HCT116 (cell line): ENCODE measurements at regions not wholly inside any gene's neighbourhood (a gene's known extent, or its start where the extent isn't known, plus 50 kb on each side); places are given as distances from the start of the nearest gene placed in this dataset.

Source experiments
- ATAC-seq: fragments of 200-7000 bp; cut with Tn5 transposase; 2 replicates; pipeline ENCODE4 v1.9.1; 2020; ENCODE audit warnings: mild to moderate bottlenecking, moderate library complexity
- BruUV-seq: library from RNA; stranded (reverse); fragments of 400-500 nt; replicated peaks from 2 replicates; lab custom pipeline; 2021; lab: Mats Ljungman, UMichigan
- CTCF ChIA-PET: fragments of 300-600 bp; sonication (Branson Sonifier 250); formaldehyde crosslinking; loops from one replicate; lab custom pipeline; 2021; ENCODE audit warnings: antibody characterized with exemption; lab: Charles Lee
- POLR2A ChIA-PET: fragments of 300-600, 350-600 bp; sonication (Branson Sonifier 250); formaldehyde crosslinking; loops from one replicate; lab custom pipeline; 2021; ENCODE audit warnings: antibody characterized with exemption; lab: Charles Lee
- RAD21 ChIA-PET, 2 experiments: fragments of 300-600 bp; sonication (Branson Sonifier 250); formaldehyde crosslinking; loops; one replicate each; lab custom pipeline; 2023; ENCODE audit warnings: low total read pairs in 2 of 2; ENCODE audit not compliant: uncharacterized antibody in 2 of 2, unreplicated experiment in 2 of 2, low non-redundant PET in 1 of 2; lab: Charles Lee
- DNase-seq: peaks from one replicate; pipeline ENCODE4 v3.0.0-alpha.2; 2010; ENCODE audit warnings: low read depth, low spot score
- H2AFZ ChIP-seq: fragments of 200-600 bp; shearing (Covaris generic), sonication (generic); 2 replicates; pipeline ENCODE4 v1.6.1; 2017; ENCODE audit warnings: low read depth, mixed run types, mixed read lengths, antibody characterized with exemption, low read length; ENCODE audit not compliant: poor library complexity, severe bottlenecking
- H3K27ac ChIP-seq: 2 replicates; pipeline ENCODE4 v1.5.1; 2012; ENCODE audit warnings: low read depth, low read length
- H3K27me3 ChIP-seq: fragments of 200-600 bp; sonication (generic); 2 replicates; pipeline ENCODE4 v1.6.1; 2016; ENCODE audit warnings: mixed run types, low read length, mixed read lengths; ENCODE audit not compliant: insufficient read depth
- H3K36me3 ChIP-seq, 2 experiments: fragments of 200-500 bp in 1 of 2; fragments of 200-600 bp in 1 of 2; sonication (Bioruptor generic) in 1 of 2; sonication (generic) in 1 of 2; 2 replicates each; pipeline versions ENCODE4 v1.5.1 to v1.6.1; 2014 to 2016; ENCODE audit warnings: low read length in 2 of 2, inconsistent platforms in 1 of 2, mixed read lengths in 1 of 2, mixed run types in 1 of 2; ENCODE audit not compliant: insufficient read depth in 2 of 2, control insufficient read depth in 1 of 2
- H3K4me1 ChIP-seq, 2 experiments: fragments of 200-600 bp in 1 of 2; sonication (generic) in 1 of 2; 2 replicates each; pipeline versions ENCODE4 v1.5.1 to v1.6.1; 2012 to 2017; ENCODE audit warnings: low read length in 2 of 2, inconsistent platforms in 1 of 2, mild to moderate bottlenecking in 1 of 2, mixed read lengths in 1 of 2, mixed run types in 1 of 2, moderate library complexity in 1 of 2; ENCODE audit not compliant: insufficient read depth in 2 of 2, control insufficient read depth in 1 of 2
- H3K4me2 ChIP-seq: fragments of 200-600 bp; sonication (generic); 2 replicates; pipeline ENCODE4 v1.6.1; 2017; ENCODE audit warnings: mixed run types, low read length, mixed read lengths
- H3K4me3 ChIP-seq, 2 experiments: fragments of 200-600 bp in 1 of 2; sonication (generic) in 1 of 2; replicated peaks in 1 of 2; 2 replicates each; pipeline ENCODE4 v1.5.1; 2011 to 2016; ENCODE audit warnings: low read length in 2 of 2, control low read depth in 1 of 2, low read depth in 1 of 2, mild to moderate bottlenecking in 1 of 2, mixed read lengths in 1 of 2, mixed run types in 1 of 2
- H3K79me2 ChIP-seq: fragments of 200-600 bp; sonication (generic); 2 replicates; pipeline ENCODE4 v1.6.1; 2017; ENCODE audit warnings: mild to moderate bottlenecking, mixed run types, low read length, moderate library complexity, mixed read lengths; ENCODE audit not compliant: insufficient read depth
- H3K9ac ChIP-seq: fragments of 200-600 bp; sonication (generic); 2 replicates; pipeline ENCODE4 v1.6.1; 2016; ENCODE audit warnings: low read length, mixed read lengths
- H3K9me2 ChIP-seq: fragments of 200-600 bp; sonication (generic), shearing (Covaris generic); 2 replicates; pipeline ENCODE4 v1.6.1; 2017; ENCODE audit warnings: mixed run types, mild to moderate bottlenecking, moderate library complexity; ENCODE audit not compliant: insufficient read depth
- H3K9me3 ChIP-seq, 2 experiments: fragments of 200-500 bp in 1 of 2; fragments of 200-600 bp in 1 of 2; sonication (Bioruptor generic) in 1 of 2; sonication (generic) in 1 of 2; 2 replicates each; pipeline ENCODE4 v1.6.1; 2014 to 2017; ENCODE audit warnings: low read length in 2 of 2, mixed read lengths in 2 of 2, inconsistent platforms in 1 of 2, low read depth in 1 of 2, mild to moderate bottlenecking in 1 of 2, mixed run types in 1 of 2, moderate library complexity in 1 of 2; ENCODE audit not compliant: control insufficient read depth in 1 of 2, insufficient read depth in 1 of 2
- H4K20me1 ChIP-seq: fragments of 200-600 bp; sonication (generic), shearing (Covaris generic); 2 replicates; pipeline ENCODE4 v1.6.1; 2017; ENCODE audit warnings: mixed run types, mild to moderate bottlenecking, moderate library complexity; ENCODE audit not compliant: insufficient read depth
- CBX3 ChIP-seq: IDR thresholded peaks from 2 replicates; pipeline ENCODE4 v1.6.1; 2012; ENCODE audit warnings: low read depth
- EGR1 ChIP-seq: IDR thresholded peaks from 2 replicates; pipeline ENCODE4 v1.6.1; 2012; ENCODE audit warnings: low read depth
- EZH2 ChIP-seq: fragments of 200-600 bp; sonication (generic); IDR thresholded peaks from 2 replicates; pipeline ENCODE4 v1.6.1; 2017; ENCODE audit warnings: antibody characterized with exemption, mixed run types
- EZH2phosphoT487 ChIP-seq: fragments of 200-600 bp; IDR thresholded peaks from 2 replicates; pipeline ENCODE4 v1.6.1; 2018; ENCODE audit warnings: antibody characterized with exemption, borderline replicate concordance
- POLR2A ChIP-seq: IDR thresholded peaks from 2 replicates; pipeline ENCODE4 v1.7.0; 2011; ENCODE audit warnings: borderline replicate concordance; ENCODE audit not compliant: insufficient read depth, insufficient read length; ENCODE audit errors: extremely low read depth
- POLR2AphosphoS5 ChIP-seq: IDR thresholded peaks from 2 replicates; pipeline ENCODE4 v1.6.1; 2011; ENCODE audit warnings: mild to moderate bottlenecking, low read depth, low read length, moderate library complexity
- RAD21 ChIP-seq: IDR thresholded peaks from 2 replicates; pipeline ENCODE4 v1.6.1; 2012; ENCODE audit warnings: low read depth, mild to moderate bottlenecking
- SP1 ChIP-seq: IDR thresholded peaks from 2 replicates; pipeline ENCODE4 v1.6.1; 2012; ENCODE audit warnings: low read depth
- SRF ChIP-seq: IDR thresholded peaks from 2 replicates; pipeline ENCODE4 v1.6.1; 2012; ENCODE audit warnings: low read depth
- TCF7L2 ChIP-seq: IDR thresholded peaks from 2 replicates; pipeline ENCODE4 v1.7.0; 2011; ENCODE audit warnings: borderline replicate concordance, inconsistent platforms; ENCODE audit not compliant: insufficient read depth, insufficient read length; ENCODE audit errors: extremely low read depth
- YY1 ChIP-seq: IDR thresholded peaks from 2 replicates; pipeline ENCODE4 v1.6.1; 2011; ENCODE audit warnings: low read length, low read depth, moderate library complexity, mild to moderate bottlenecking; ENCODE audit not compliant: insufficient replicate concordance; ENCODE audit errors: extremely low read depth
- ZFX ChIP-seq: fragments of 450-650 bp; IDR thresholded peaks from 2 replicates; pipeline ENCODE4 v1.6.1; 2017
- intact Hi-C: fragments of 100-400 bp; cut with micrococcal nuclease; formaldehyde crosslinking; loops from 2 replicates; pipeline ENCODE4 v1.10.0; 2022
- TF ChIP-seq, protein P1 (sequence below): IDR thresholded peaks from 2 replicates; pipeline ENCODE4 v1.6.1; 2011; ENCODE audit warnings: mild to moderate bottlenecking, low read length, moderate library complexity; ENCODE audit not compliant: insufficient replicate concordance; ENCODE audit errors: extremely low read depth
- TF ChIP-seq, protein P2 (sequence below): IDR thresholded peaks from 2 replicates; pipeline ENCODE4 v1.6.1; 2012

DNA sequence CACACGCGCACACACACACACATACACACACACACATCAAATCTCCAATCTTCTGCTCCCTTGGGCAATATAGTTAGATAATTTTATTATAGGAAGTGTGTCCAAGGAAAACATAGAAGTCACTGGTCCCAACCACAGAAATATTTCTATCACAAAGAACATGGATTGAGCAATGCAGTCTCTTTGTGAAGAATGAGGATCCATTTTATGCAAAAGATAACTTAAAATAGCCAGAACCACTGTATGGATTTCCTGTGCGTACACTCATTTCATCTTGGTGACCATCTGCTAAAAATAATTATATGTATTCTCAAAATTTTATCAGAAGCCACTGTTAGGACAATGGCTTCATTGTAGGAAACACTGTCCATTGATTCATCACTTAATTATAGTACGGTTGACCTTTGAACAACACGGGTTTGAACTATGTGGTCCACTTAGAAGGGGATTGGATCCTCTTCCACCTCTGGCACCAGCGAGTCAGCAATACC lies 169.6 kb upstream of the MXRA5 start (continued):
- TF ChIP-seq, protein P1, sequence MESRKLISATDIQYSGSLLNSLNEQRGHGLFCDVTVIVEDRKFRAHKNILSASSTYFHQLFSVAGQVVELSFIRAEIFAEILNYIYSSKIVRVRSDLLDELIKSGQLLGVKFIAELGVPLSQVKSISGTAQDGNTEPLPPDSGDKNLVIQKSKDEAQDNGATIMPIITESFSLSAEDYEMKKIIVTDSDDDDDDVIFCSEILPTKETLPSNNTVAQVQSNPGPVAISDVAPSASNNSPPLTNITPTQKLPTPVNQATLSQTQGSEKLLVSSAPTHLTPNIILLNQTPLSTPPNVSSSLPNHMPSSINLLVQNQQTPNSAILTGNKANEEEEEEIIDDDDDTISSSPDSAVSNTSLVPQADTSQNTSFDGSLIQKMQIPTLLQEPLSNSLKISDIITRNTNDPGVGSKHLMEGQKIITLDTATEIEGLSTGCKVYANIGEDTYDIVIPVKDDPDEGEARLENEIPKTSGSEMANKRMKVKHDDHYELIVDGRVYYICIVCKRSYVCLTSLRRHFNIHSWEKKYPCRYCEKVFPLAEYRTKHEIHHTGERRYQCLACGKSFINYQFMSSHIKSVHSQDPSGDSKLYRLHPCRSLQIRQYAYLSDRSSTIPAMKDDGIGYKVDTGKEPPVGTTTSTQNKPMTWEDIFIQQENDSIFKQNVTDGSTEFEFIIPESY: no peak
- TF ChIP-seq TCF7L2 (no peak), EGR1 (no peak), POLR2AphosphoS5 (no peak), SRF (no peak), POLR2A (no peak), YY1 (no peak)
- TF ChIP-seq, protein P2, sequence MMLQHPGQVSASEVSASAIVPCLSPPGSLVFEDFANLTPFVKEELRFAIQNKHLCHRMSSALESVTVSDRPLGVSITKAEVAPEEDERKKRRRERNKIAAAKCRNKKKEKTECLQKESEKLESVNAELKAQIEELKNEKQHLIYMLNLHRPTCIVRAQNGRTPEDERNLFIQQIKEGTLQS: no peak

DNA sequence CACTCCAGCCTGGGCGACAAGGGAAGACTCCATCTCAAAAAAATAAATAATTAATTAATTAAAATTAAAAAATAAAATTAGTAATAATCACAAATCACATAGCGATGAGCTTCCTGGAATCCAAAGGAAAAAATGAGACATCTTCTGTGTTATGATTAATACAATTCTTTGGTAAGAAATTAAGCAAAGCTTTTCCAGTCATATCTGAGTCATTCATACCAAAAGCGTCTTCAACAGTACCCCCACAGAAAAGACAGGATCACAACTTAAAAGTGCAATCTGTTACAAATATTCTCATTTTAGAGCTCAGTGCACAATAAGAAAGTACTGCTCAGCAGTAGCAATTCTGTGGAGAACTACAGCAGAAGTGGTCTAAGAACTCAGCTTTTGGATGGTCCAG lies 168.5 kb upstream of the MXRA5 start:
- H3K27me3 ChIP-seq: no peaks in the 10 kb centered on the region
- no peak overlapping the region for H3K4me2 ChIP-seq
- no peaks in the 10 kb centered on the region for H4K20me1 ChIP-seq
- H2AFZ ChIP-seq: no peak overlapping the region
- ATAC-seq (no peak), DNase-seq (no peak)
- no peak overlapping the region for H3K4me3 ChIP-seq
- intact Hi-C loops: no loop called here
- H3K9ac ChIP-seq: no peak overlapping the region
- BruUV-seq: no TSS peak
- TF ChIP-seq RAD21 (no peak), CBX3 (no peak), ZFX (no peak), POLR2AphosphoS5 (no peak), EZH2 (no peak), SP1 (no peak), EZH2phosphoT487 (no peak), SRF (no peak)
- ChIA-PET CTCF (no interaction called here), RAD21 (no interaction called here), POLR2A (no interaction called here)
- no peaks in the 10 kb centered on the region for H3K9me2 ChIP-seq
- no peaks in the 10 kb centered on the region for H3K9me3 ChIP-seq
- H3K4me1 ChIP-seq: peaks cover 3 to 12% of the 10 kb centered on the region in 2 experiments; a peak in 2 of 4 replicates
- no peak overlapping the region for H3K27ac ChIP-seq
- H3K79me2 ChIP-seq: no peaks in the 10 kb centered on the region
- no peaks in the 10 kb centered on the region for H3K36me3 ChIP-seq
